IPS-18a (cell line): ENCODE measurements at regions not wholly inside any gene's neighbourhood (a gene's known extent, or its start where the extent isn't known, plus 50 kb on each side); places are given as distances from the start of the nearest gene placed in this dataset.
A peak's percentile ranks its signal among the peaks of the same experiment; 100 is the strongest.
"Not testable (repeated sequence)": the region's sequence is repeated elsewhere in the genome, so short reads cannot be mapped to it uniquely, and the experiment has no call there.

Source experiments
- H3K27ac ChIP-seq: one replicate; pipeline ENCODE4 v1.5.1; 2013; ENCODE audit warnings: low read length
- H3K27me3 ChIP-seq: one replicate; pipeline ENCODE4 v1.6.1; 2013; ENCODE audit warnings: mild to moderate bottlenecking, low read length; ENCODE audit not compliant: control insufficient read depth, insufficient read depth
- H3K36me3 ChIP-seq: one replicate; pipeline ENCODE4 v1.6.1; 2013; ENCODE audit warnings: low read depth, low read length; ENCODE audit not compliant: control insufficient read depth
- H3K4me1 ChIP-seq: one replicate; pipeline ENCODE4 v1.6.1; 2013; ENCODE audit warnings: low read depth, low read length; ENCODE audit not compliant: control insufficient read depth
- H3K4me3 ChIP-seq: one replicate; pipeline ENCODE4 v1.5.1; 2013; ENCODE audit warnings: low read length
- H3K9ac ChIP-seq: one replicate; pipeline ENCODE4 v1.6.1; 2013; ENCODE audit warnings: mild to moderate bottlenecking, low read length, moderate library complexity
- H3K9me3 ChIP-seq: one replicate; pipeline ENCODE4 v1.6.1; 2013; ENCODE audit warnings: low read depth, low read length; ENCODE audit not compliant: control insufficient read depth

DNA sequence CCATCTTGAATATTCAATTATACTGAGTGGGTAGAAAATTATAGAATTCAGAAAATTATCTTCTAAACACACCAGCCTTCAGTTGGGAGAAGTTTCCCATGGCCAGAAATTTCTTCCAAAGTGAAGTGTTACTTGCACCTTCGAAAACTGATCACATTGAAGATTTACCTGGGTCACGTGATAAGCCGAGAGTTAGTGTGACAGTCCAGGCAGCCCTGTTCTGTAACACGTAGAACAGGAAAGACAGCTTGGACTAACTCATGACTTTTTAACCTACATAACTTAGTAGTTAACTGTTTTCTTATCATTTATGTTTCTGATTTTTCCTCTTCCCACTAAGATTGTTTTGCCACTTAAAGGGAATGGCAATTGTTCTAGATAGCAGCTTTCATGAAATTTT is 118.3 kb upstream of the MTHFD1L start:
- Histone ChIP-seq H3K27me3 (no peaks in the 10 kb centered on the region), H3K27ac (no peak overlapping the region), H3K4me1 (no peaks in the 10 kb centered on the region), H3K36me3 (no peaks in the 10 kb centered on the region), H3K4me3 (no peak overlapping the region), H3K9ac (no peak overlapping the region), H3K9me3 (no peaks in the 10 kb centered on the region)

DNA sequence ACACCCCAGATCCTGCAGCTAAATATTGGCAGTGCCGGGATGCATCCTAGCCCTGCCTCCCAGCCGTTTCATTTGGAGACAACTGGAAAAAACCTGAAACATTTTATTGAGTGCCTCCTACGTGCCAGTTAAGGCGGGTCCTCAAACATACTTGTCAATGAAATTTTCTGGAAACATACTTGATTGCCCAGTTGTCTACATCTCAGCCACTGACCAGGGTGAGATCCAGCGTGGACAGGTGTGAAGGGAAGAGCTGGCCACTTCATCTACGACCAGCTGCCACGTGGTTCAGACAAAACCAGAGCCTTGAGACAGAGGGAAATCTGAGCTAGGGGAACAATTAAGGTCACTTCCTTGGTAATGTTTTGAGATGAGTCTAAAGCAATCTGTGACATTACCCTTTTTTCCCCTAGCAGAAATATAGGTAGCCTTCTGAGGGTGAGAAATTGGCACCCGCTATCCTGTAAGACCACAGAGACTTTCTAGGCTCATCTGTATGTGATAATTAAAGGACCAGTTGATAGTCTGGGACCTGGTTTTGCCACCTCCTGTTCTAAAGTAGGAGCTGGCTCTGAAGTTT is 116.3 kb upstream of the MTHFD1L start:
- Histone ChIP-seq H3K27ac (no peak overlapping the region), H3K4me1 (peaks cover 10% of the 10 kb centered on the region), H3K4me3 (no peak overlapping the region), H3K36me3 (no peaks in the 10 kb centered on the region), H3K9me3 (no peaks in the 10 kb centered on the region), H3K9ac (no peak overlapping the region), H3K27me3 (peaks cover 9% of the 10 kb centered on the region)

- Histone ChIP-seq H3K4me3 (no peak overlapping the region), H3K27ac (no peak overlapping the region), H3K36me3 (no peaks in the 10 kb centered on the region), H3K9ac (no peak overlapping the region), H3K27me3 (peaks cover 9% of the 10 kb centered on the region), H3K9me3 (no peaks in the 10 kb centered on the region), H3K4me1 (peaks cover 11% of the 10 kb centered on the region)
Measured at GRCh38 chr6:150751296-150751695, 114.2 kb upstream of the MTHFD1L start.

DNA sequence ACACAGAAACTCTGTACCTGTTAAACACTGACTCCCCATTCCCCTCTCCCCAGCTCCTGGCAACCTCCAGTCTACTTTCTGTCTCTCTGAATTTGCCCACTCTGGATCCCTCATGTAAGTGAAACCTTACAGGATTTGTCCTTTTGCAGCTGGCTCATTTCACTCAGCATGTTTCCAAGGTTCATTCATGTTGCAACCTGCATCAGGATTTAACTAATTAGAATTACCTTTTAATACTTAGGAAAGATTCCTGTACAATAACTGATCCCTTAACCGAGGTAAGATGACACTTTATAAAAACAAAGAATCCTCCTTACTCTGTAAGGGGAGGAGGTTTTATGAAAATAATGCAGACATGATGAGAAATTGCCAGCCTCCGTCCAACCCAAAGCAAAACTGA is 113.1 kb upstream of the MTHFD1L start:
- peaks cover 11% of the 10 kb centered on the region for H3K4me1 ChIP-seq
- H3K9me3 ChIP-seq = no peaks in the 10 kb centered on the region
- H3K27me3 ChIP-seq = peaks cover 9% of the 10 kb centered on the region
- H3K36me3 ChIP-seq = no peaks in the 10 kb centered on the region
- no peak overlapping the region for H3K27ac ChIP-seq
- H3K4me3 ChIP-seq = no peak overlapping the region
- H3K9ac ChIP-seq = no peak overlapping the region

DNA sequence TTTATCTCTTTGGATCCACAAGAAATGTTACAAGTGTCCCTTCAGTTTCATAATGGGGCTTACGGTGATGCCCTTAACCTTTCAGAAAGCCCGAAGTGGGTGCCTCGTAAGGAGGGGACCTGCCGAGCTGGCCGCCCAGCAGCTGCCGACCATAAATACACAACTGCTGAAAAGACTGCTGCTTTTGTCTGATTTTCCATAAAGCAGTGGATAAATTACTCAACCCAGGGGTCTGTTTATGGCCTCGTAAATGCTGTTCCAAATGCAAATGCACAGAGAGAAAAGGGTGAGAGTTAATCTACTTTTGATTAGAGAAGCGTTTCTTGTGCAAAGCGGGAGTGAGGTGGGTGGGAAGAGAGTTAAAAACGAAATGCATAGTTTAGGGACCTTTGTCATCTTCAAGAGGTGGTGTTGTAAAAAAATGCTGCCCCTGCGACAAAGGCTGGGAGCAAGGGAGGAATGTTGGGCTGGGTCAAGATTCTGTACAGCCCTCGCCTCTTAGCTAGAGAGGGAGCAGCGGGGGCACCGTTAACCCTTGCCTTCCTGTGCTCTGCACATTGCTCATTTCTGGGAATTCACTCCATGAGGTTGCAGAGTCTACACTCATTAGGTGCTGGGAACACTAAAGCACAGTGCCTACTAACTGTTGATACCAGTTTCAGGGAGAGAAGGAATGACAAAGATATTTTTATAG is 112.0 kb upstream of the MTHFD1L start:
- H3K27me3 ChIP-seq = peaks cover 9% of the 10 kb centered on the region

DNA sequence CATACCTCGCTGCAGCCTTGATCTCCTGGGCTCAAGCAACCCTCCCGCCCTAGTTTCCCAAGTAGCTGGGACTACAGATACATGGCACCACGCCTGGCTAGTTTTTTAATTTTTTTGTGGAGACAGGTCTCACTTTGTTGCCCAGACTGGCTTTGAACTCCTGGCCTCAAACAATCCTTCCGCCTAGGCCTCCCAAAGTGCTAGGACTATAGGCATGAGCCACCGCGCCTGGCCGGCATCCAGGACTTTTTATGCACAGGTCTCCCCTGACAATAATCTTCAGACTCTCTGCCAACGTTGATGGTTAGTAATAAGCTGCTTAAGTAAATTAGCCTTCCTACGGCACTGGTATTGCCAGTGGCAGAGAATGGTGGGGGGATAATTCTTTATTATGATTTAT is 110.5 kb upstream of the MTHFD1L start:
- peaks cover 11% of the 10 kb centered on the region for H3K4me1 ChIP-seq
- peaks cover 9% of the 10 kb centered on the region for H3K27me3 ChIP-seq
- no peaks in the 10 kb centered on the region for H3K9me3 ChIP-seq
- no peaks in the 10 kb centered on the region for H3K36me3 ChIP-seq
- H3K9ac ChIP-seq = no peak overlapping the region
- no peak overlapping the region for H3K4me3 ChIP-seq
- H3K27ac ChIP-seq = no peak overlapping the region

More for the DNA sequence above, 112.0 kb upstream of the MTHFD1L start:
- no peaks in the 10 kb centered on the region for H3K36me3 ChIP-seq
- H3K27ac ChIP-seq = no peak overlapping the region
- no peaks in the 10 kb centered on the region for H3K9me3 ChIP-seq
- H3K4me3 ChIP-seq = peak overlapping the region; percentile 48
- H3K9ac ChIP-seq = no peak overlapping the region
- peaks cover 11% of the 10 kb centered on the region for H3K4me1 ChIP-seq

DNA sequence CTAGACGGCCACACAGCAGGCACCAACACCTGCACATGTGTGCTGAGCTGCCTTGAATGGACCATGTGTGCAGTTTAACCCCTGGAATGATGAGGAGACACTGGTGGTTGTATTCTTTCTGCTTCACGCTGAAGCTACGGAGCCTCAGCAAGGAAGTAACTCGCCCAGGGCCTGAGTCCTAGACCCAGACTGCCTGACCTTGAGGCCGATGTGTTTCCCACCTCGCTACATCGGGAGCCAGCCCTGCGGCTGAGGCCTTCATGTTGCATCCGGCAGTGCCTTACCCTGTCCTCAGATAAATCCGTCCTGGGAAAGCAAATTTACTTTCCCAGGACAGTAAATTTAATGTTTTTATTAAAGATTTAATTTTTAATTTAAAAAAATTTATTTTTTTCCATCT is 110.0 kb upstream of the MTHFD1L start:
- Histone ChIP-seq H3K9ac (no peak overlapping the region), H3K4me1 (peaks cover 11% of the 10 kb centered on the region), H3K36me3 (no peaks in the 10 kb centered on the region), H3K27ac (no peak overlapping the region), H3K4me3 (no peak overlapping the region), H3K27me3 (peaks cover 9% of the 10 kb centered on the region), H3K9me3 (no peaks in the 10 kb centered on the region)

DNA sequence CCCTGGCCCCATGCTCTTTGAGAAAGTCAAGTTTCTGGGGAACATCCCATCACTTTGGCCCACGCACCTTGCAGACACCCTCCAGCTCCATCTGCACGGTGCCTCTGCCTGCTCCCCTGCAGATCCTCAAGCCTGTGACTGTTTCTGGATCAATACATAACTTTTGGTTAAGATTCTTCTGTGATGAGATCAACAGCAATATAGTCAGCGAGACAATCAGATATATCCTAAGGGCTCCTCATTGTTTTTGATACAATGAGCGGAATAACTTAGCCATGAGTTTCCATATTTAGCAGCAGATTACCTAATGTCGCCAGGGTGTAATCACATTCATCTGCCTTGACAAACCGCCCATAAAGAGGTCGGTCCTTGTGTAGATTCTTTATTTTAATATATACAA is 109.3 kb upstream of the MTHFD1L start:
- Histone ChIP-seq H3K9me3 (no peaks in the 10 kb centered on the region), H3K9ac (no peak overlapping the region), H3K27ac (no peak overlapping the region), H3K4me3 (no peak overlapping the region), H3K36me3 (no peaks in the 10 kb centered on the region), H3K27me3 (peaks cover 9% of the 10 kb centered on the region), H3K4me1 (peaks cover 11% of the 10 kb centered on the region)

DNA sequence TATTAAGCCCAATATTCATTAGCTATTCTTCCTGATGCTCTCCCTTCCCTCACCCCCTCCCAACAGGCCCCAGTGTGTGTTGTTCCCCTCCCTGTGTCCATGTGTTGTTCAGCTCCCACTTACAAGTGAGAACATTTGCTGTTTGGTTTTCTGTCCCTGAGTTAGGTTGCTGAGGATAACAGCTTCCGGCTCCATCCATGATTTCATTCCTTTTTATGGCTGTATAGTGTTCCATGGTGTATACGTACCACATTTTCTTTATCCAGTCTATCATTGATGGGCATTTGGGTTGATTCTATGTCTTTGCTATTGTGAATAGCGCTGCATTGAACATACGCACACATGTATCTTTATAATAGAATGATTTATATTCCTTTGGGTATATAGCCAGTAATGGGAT is 107.7 kb upstream of the MTHFD1L start:
- H3K9ac ChIP-seq, H3K36me3 ChIP-seq, H3K27me3 ChIP-seq, H3K9me3 ChIP-seq, H3K27ac ChIP-seq, H3K4me3 ChIP-seq: not testable (repeated sequence)
- H3K4me1 ChIP-seq = peaks cover 11% of the 10 kb centered on the region

GRCh38 chr6:150759483-150759882 is 106.0 kb upstream of the MTHFD1L start:
- no peaks in the 10 kb centered on the region for H3K4me1 ChIP-seq
- H3K36me3 ChIP-seq = no peaks in the 10 kb centered on the region

DNA sequence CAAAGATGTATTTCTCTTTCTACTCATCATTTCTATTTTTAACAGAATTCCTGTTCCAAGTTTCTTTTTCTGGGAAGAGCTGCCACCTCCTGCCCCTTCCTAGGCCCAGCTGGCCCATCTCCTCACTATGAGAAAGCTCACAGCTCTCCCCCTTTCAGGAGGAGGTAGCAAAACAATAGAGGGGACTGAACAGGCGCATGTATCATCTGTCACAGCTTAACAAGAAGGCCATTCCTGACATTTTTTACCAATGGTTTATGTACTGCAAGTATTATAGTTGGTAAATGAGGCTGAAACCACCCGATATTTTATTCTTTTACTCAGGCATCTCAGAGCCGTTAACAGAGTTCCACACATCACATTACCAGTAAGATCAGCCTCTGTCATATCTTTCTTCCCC is 103.7 kb upstream of the MTHFD1L start:
- H3K4me1 ChIP-seq = peaks cover 8% of the 10 kb centered on the region
- no peak overlapping the region for H3K9ac ChIP-seq
- no peak overlapping the region for H3K4me3 ChIP-seq
- H3K27ac ChIP-seq = no peak overlapping the region
- no peaks in the 10 kb centered on the region for H3K9me3 ChIP-seq
- no peaks in the 10 kb centered on the region for H3K36me3 ChIP-seq
- no peaks in the 10 kb centered on the region for H3K27me3 ChIP-seq

More at GRCh38 chr6:150759483-150759882, 106.0 kb upstream of the MTHFD1L start:
- H3K9ac ChIP-seq = no peak overlapping the region
- H3K27me3 ChIP-seq = no peaks in the 10 kb centered on the region
- H3K9me3 ChIP-seq = no peaks in the 10 kb centered on the region
- no peak overlapping the region for H3K27ac ChIP-seq
- H3K4me3 ChIP-seq = no peak overlapping the region
